GM23248 (cell line): ENCODE measurements at regions not wholly inside any gene's neighbourhood (a gene's known extent, or its start where the extent isn't known, plus 50 kb on each side); places are given as distances from the start of the nearest gene placed in this dataset.

ENCODE experiments used
- EZH2 ChIP-seq: fragments of 200-600 bp; sonication (generic); IDR thresholded peaks from 2 replicates; pipeline ENCODE4 v1.6.1; 2018; ENCODE audit warnings: antibody characterized with exemption, mild to moderate bottlenecking; ENCODE audit not compliant: insufficient read depth, poor library complexity, severe bottlenecking
- EZH2phosphoT487 ChIP-seq: fragments of 200-600 bp; sonication (generic); IDR thresholded peaks from 2 replicates; pipeline ENCODE4 v1.6.1; 2018; ENCODE audit warnings: antibody characterized with exemption, moderate library complexity, mild to moderate bottlenecking, low read depth; ENCODE audit not compliant: insufficient read depth

- TF ChIP-seq EZH2phosphoT487 (no peak), EZH2 (no peak)
Measured at GRCh38 chr1:117682372-117682771, 76.5 kb downstream of the TENT5C start.
